SK-N-SH treated with all-trans-retinoic acid at 6 μM for 48 hours (cell line): ENCODE measurements at regions not wholly inside any gene's neighbourhood (a gene's known extent, or its start where the extent isn't known, plus 50 kb on each side); places are given as distances from the start of the nearest gene placed in this dataset.

Experiments
- ATAC-seq: fragments of 200-7000 bp; cut with Tn5 transposase; 3 replicates; pipeline ENCODE4 v1.9.1; 2020; ENCODE audit warnings: mild to moderate bottlenecking, moderate library complexity
- ARNTL ChIP-seq: fragments of 450-650 bp; formaldehyde crosslinking; IDR thresholded peaks from 2 replicates; pipeline ENCODE4 v1.5.0; 2020; ENCODE audit warnings: low read depth, mild to moderate bottlenecking, moderate library complexity, borderline replicate concordance
- BACH2 ChIP-seq: fragments of 250-450 bp; sonication (Bioruptor Pico); IDR thresholded peaks from 2 replicates; pipeline ENCODE4 v1.9.0; 2021; ENCODE audit warnings: mild to moderate bottlenecking, borderline replicate concordance
- CREB5 ChIP-seq: fragments of 250-450 bp; sonication (Bioruptor Pico); IDR thresholded peaks from 2 replicates; pipeline ENCODE4 v1.5.1; 2020; ENCODE audit warnings: low read depth, mild to moderate bottlenecking, moderate library complexity
- CSDC2 ChIP-seq: fragments of 250-450 bp; sonication (Bioruptor Pico); IDR thresholded peaks from 2 replicates; pipeline ENCODE4 v1.5.0; 2020; ENCODE audit warnings: mild to moderate bottlenecking, moderate library complexity
- CSRNP3 ChIP-seq: fragments of 250-450 bp; sonication (Bioruptor Pico); IDR thresholded peaks from 2 replicates; pipeline ENCODE4 v1.5.1; 2021; ENCODE audit warnings: mild to moderate bottlenecking, moderate library complexity
- ESRRG ChIP-seq: fragments of 250-450 bp; sonication (Bioruptor Pico); IDR thresholded peaks from 2 replicates; pipeline ENCODE4 v1.6.1; 2021; ENCODE audit warnings: mild to moderate bottlenecking
- GLIS3 ChIP-seq: fragments of 250-450 bp; sonication (Bioruptor Pico); IDR thresholded peaks from 2 replicates; pipeline ENCODE4 v1.5.0; 2020; ENCODE audit warnings: mild to moderate bottlenecking, moderate library complexity
- ISL1 ChIP-seq: fragments of 250-450 bp; sonication (Bioruptor Pico); IDR thresholded peaks from 2 replicates; pipeline ENCODE4 v2.1.2; 2022; ENCODE audit warnings: mild to moderate bottlenecking, moderate library complexity
- OSR1 ChIP-seq: fragments of 250-450 bp; sonication (Bioruptor Pico); IDR thresholded peaks from 2 replicates; pipeline ENCODE4 v1.8.0; 2022; ENCODE audit warnings: moderate library complexity, mild to moderate bottlenecking, inconsistent platforms
- PATZ1 ChIP-seq: fragments of 250-450 bp; sonication (Bioruptor Pico); IDR thresholded peaks from 2 replicates; pipeline ENCODE4 v1.8.0; 2020; ENCODE audit warnings: mild to moderate bottlenecking, moderate library complexity, borderline replicate concordance
- POU6F1 ChIP-seq: fragments of 250-450 bp; sonication (Bioruptor Pico); IDR thresholded peaks from 2 replicates; pipeline ENCODE4 v1.8.0; 2021; ENCODE audit warnings: low read depth, mild to moderate bottlenecking, moderate library complexity, borderline replicate concordance
- PPARA ChIP-seq: fragments of 250-450 bp; sonication (Bioruptor Pico); IDR thresholded peaks from 2 replicates; pipeline ENCODE4 v1.5.0; 2020; ENCODE audit warnings: mild to moderate bottlenecking, borderline replicate concordance
- SNAI2 ChIP-seq: fragments of 250-450 bp; sonication (Bioruptor Pico); IDR thresholded peaks from 2 replicates; pipeline ENCODE4 v1.5.0; 2020; ENCODE audit warnings: mild to moderate bottlenecking, moderate library complexity
- TCF4 ChIP-seq: fragments of 250-450 bp; sonication (Bioruptor Pico); IDR thresholded peaks from 2 replicates; pipeline ENCODE4 v1.8.0; 2021; ENCODE audit warnings: mild to moderate bottlenecking, moderate library complexity, borderline replicate concordance
- TOX ChIP-seq: fragments of 250-450 bp; sonication (Bioruptor Pico); IDR thresholded peaks from 2 replicates; pipeline ENCODE4 v1.8.0; 2021; ENCODE audit warnings: mild to moderate bottlenecking, moderate library complexity, borderline replicate concordance
- ZC3H10 ChIP-seq: fragments of 250-450 bp; sonication (Bioruptor Pico); IDR thresholded peaks from 2 replicates; pipeline ENCODE4 v1.5.1; 2021; ENCODE audit warnings: mild to moderate bottlenecking, moderate library complexity
- ZFP3 ChIP-seq: fragments of 250-450 bp; sonication (Bioruptor Pico); IDR thresholded peaks from 2 replicates; pipeline ENCODE4 v1.5.0; 2020; ENCODE audit warnings: mild to moderate bottlenecking, moderate library complexity
- ZFP30 ChIP-seq: fragments of 450-650 bp; formaldehyde crosslinking; IDR thresholded peaks from 2 replicates; pipeline ENCODE4 v1.5.0; 2022; ENCODE audit warnings: mild to moderate bottlenecking, moderate library complexity
- ZNF565 ChIP-seq: fragments of 450-650 bp; formaldehyde crosslinking; conservative IDR thresholded peaks from 2 replicates; pipeline ENCODE4 v1.5.0; 2020; ENCODE audit warnings: low read depth, mild to moderate bottlenecking, moderate library complexity
- ZNF70 ChIP-seq: fragments of 450-650 bp; formaldehyde crosslinking; IDR thresholded peaks from 2 replicates; pipeline ENCODE4 v1.5.0; 2020; ENCODE audit warnings: mild to moderate bottlenecking, moderate library complexity
- ZNF8 ChIP-seq: fragments of 450-650 bp; formaldehyde crosslinking; IDR thresholded peaks from 2 replicates; pipeline ENCODE4 v1.5.0; 2020; ENCODE audit warnings: mild to moderate bottlenecking, moderate library complexity
- TF ChIP-seq, protein P1 (sequence below): fragments of 250-450 bp; sonication (Bioruptor Pico); IDR thresholded peaks from 2 replicates; pipeline ENCODE4 v1.5.0; 2020; ENCODE audit warnings: mild to moderate bottlenecking, moderate library complexity

DNA sequence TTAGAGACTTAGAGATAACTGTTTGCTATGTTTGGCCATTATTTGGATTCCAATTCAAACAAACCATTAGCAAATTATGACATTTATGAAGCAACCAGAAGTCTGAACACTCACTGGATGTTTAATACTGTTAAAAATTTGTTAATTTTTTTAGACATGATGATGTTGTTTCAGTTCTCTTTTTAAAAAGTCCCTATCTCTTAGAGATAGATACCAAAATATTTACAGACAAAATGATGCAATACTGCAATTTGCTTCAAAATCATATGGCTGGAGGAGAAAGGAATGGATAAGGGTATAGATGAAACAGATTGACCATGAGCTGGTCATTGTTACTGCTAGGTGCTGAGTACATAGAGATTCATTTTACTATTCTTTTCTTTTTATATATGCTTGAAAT is 534.6 kb downstream of the BCOR start:
- ATAC-seq, result no peak
- TF ChIP-seq CSRNP3 (CRISPR knock-in tag), result no peak

- no peak for TF ChIP-seq ISL1 (CRISPR knock-in tag)
- no peak for TF ChIP-seq CSRNP3 (CRISPR knock-in tag)
- no peak for TF ChIP-seq CSDC2
- TF ChIP-seq ZNF70, result no peak
- TF ChIP-seq TCF4 (CRISPR knock-in tag), result no peak
- no peak for TF ChIP-seq POU6F1 (CRISPR knock-in tag)
- TF ChIP-seq BACH2 (CRISPR knock-in tag), result no peak
- no peak for TF ChIP-seq TOX (CRISPR knock-in tag)
- TF ChIP-seq ZFP30 (CRISPR knock-in tag), result no peak
- no peak for TF ChIP-seq PATZ1 (CRISPR knock-in tag)
- no peak for TF ChIP-seq CREB5 (CRISPR knock-in tag)
- no peak for TF ChIP-seq ZC3H10
- no peak for TF ChIP-seq ZNF565 (CRISPR knock-in tag)
- TF ChIP-seq ZNF8, result no peak
- TF ChIP-seq ESRRG, result no peak
- no peak for TF ChIP-seq ZFP3
- no peak for TF ChIP-seq OSR1 (CRISPR knock-in tag)
- TF ChIP-seq GLIS3, result no peak
- no peak for TF ChIP-seq SNAI2 (CRISPR knock-in tag)
- no peak for ATAC-seq
Measured at GRCh38 chrX:39564751-39565150, 533.0 kb downstream of the BCOR start.

GRCh38 chrX:39574178-39574577 is 523.6 kb downstream of the BCOR start:
- ATAC-seq, result no peak
- TF ChIP-seq CSRNP3 (CRISPR knock-in tag) (no peak), ZNF8 (no peak), SNAI2 (CRISPR knock-in tag) (no peak), ESRRG (no peak), TCF4 (CRISPR knock-in tag) (no peak), ARNTL (CRISPR knock-in tag) (no peak), PPARA (no peak), ZFP30 (CRISPR knock-in tag) (no peak), CREB5 (CRISPR knock-in tag) (no peak), GLIS3 (no peak), ISL1 (CRISPR knock-in tag) (no peak), TOX (CRISPR knock-in tag) (no peak), OSR1 (CRISPR knock-in tag) (no peak), ZNF565 (CRISPR knock-in tag) (no peak), BACH2 (CRISPR knock-in tag) (no peak), PATZ1 (CRISPR knock-in tag) (no peak)
- TF ChIP-seq, protein P1, sequence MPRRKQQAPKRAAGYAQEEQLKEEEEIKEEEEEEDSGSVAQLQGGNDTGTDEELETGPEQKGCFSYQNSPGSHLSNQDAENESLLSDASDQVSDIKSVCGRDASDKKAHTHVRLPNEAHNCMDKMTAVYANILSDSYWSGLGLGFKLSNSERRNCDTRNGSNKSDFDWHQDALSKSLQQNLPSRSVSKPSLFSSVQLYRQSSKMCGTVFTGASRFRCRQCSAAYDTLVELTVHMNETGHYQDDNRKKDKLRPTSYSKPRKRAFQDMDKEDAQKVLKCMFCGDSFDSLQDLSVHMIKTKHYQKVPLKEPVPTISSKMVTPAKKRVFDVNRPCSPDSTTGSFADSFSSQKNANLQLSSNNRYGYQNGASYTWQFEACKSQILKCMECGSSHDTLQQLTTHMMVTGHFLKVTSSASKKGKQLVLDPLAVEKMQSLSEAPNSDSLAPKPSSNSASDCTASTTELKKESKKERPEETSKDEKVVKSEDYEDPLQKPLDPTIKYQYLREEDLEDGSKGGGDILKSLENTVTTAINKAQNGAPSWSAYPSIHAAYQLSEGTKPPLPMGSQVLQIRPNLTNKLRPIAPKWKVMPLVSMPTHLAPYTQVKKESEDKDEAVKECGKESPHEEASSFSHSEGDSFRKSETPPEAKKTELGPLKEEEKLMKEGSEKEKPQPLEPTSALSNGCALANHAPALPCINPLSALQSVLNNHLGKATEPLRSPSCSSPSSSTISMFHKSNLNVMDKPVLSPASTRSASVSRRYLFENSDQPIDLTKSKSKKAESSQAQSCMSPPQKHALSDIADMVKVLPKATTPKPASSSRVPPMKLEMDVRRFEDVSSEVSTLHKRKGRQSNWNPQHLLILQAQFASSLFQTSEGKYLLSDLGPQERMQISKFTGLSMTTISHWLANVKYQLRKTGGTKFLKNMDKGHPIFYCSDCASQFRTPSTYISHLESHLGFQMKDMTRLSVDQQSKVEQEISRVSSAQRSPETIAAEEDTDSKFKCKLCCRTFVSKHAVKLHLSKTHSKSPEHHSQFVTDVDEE (CRISPR knock-in tag), result no peak
